GM12878 (cell line): ENCODE measurements at regions not wholly inside any gene's neighbourhood (a gene's known extent, or its start where the extent isn't known, plus 50 kb on each side); places are given as distances from the start of the nearest gene placed in this dataset.

ENCODE experiments used
- ATAC-seq: fragments of 200-7000 bp; cut with Tn5 transposase; 3 replicates; pipeline ENCODE4 v1.9.1; 2020; ENCODE audit warnings: mild to moderate bottlenecking, moderate library complexity
- BruUV-seq: library from RNA; stranded (reverse); fragments of 400-500 nt; replicated peaks from 2 replicates; lab custom pipeline; 2021; lab: Mats Ljungman, UMichigan
- CTCF ChIA-PET: fragments of 300-600 bp; sonication (Branson Sonifier 250); formaldehyde crosslinking; extraction: SDS; loops from one replicate; lab custom pipeline; 2021; ENCODE audit warnings: inconsistent platforms; lab: Yijun Ruan, JAX
- POLR2A ChIA-PET: fragments of 350-600 bp; formaldehyde crosslinking; extraction: SDS; loops from one replicate; lab custom pipeline; 2021; ENCODE audit warnings: inconsistent platforms; lab: Charles Lee
- RAD21 ChIA-PET: fragments of 300-600 bp; sonication (Branson Sonifier 250); formaldehyde crosslinking; loops from one replicate; lab custom pipeline; 2023; ENCODE audit warnings: antibody characterized with exemption; ENCODE audit not compliant: unreplicated experiment; lab: Charles Lee
- SMC1A ChIA-PET: fragments of 300-600 bp; sonication (Branson Sonifier 250); formaldehyde crosslinking; loops from one replicate; lab custom pipeline; 2023; ENCODE audit not compliant: unreplicated experiment, uncharacterized antibody; lab: Charles Lee
- DNase-seq: peaks from one replicate; pipeline ENCODE4 v3.0.0-alpha.2; 2011; ENCODE audit warnings: low read depth, low spot score
- FAIRE-seq: peaks from 3 replicates; lab custom pipeline; 2011; peaks lifted over from hg19 to GRCh38; lab: Jason Lieb, UNC
- H2AFZ ChIP-seq: 2 replicates; pipeline ENCODE4 v1.6.0; 2011; ENCODE audit warnings: low read depth, low read length, control low read depth; ENCODE audit not compliant: control insufficient read depth
- H3K27ac ChIP-seq: 2 replicates; pipeline ENCODE4 v1.5.1; 2011; ENCODE audit warnings: control low read depth; ENCODE audit not compliant: control insufficient read depth, insufficient read depth
- H3K27me3 ChIP-seq, 2 experiments: replicated peaks in 1 of 2; 2 replicates each; pipeline versions ENCODE4 v1.6.0 to v1.6.1; 2011; ENCODE audit warnings: low read length in 1 of 2; ENCODE audit not compliant: control insufficient read depth in 2 of 2, insufficient read depth in 2 of 2
- H3K36me3 ChIP-seq, 2 experiments: 2 replicates each; pipeline ENCODE4 v1.5.1; 2011; ENCODE audit warnings: low read length in 1 of 2; ENCODE audit not compliant: control insufficient read depth in 2 of 2, insufficient read depth in 2 of 2
- H3K4me1 ChIP-seq: 2 replicates; pipeline ENCODE4 v1.6.1; 2011; ENCODE audit warnings: mild to moderate bottlenecking, low read length, moderate library complexity, mixed read lengths; ENCODE audit not compliant: control insufficient read depth, insufficient read depth
- H3K4me2 ChIP-seq: 2 replicates; pipeline ENCODE4 v1.6.0; 2011; ENCODE audit warnings: control low read depth; ENCODE audit not compliant: control insufficient read depth, insufficient read depth
- H3K4me3 ChIP-seq: fragments of 200-600 bp; sonication (generic); 2 replicates; pipeline ENCODE4 v1.5.1; 2016
- H3K79me2 ChIP-seq: 2 replicates; pipeline ENCODE4 v1.6.0; 2011; ENCODE audit warnings: low read length; ENCODE audit not compliant: control insufficient read depth, insufficient read depth
- H3K9ac ChIP-seq: 2 replicates; pipeline ENCODE4 v1.8.0; 2011; ENCODE audit warnings: low read length, control low read depth, mixed read lengths; ENCODE audit not compliant: control insufficient read depth, insufficient read depth
- H3K9me3 ChIP-seq: replicated peaks from 3 replicates; pipeline ENCODE4 v1.5.1; 2011; ENCODE audit warnings: mild to moderate bottlenecking, low read length; ENCODE audit not compliant: control insufficient read depth, insufficient read depth
- H4K20me1 ChIP-seq: 2 replicates; pipeline ENCODE4 v1.6.0; 2011; ENCODE audit not compliant: control insufficient read depth, insufficient read depth
- EED ChIP-seq: sonication (generic); IDR thresholded peaks from 2 replicates; pipeline ENCODE4 v1.6.1; 2016; ENCODE audit warnings: antibody characterized with exemption, low read depth
- ESRRA ChIP-seq: IDR thresholded peaks from 2 replicates; pipeline ENCODE4 v1.6.1; 2012; ENCODE audit warnings: mild to moderate bottlenecking, low read length, improper control_type of control experiment
- IRF5 ChIP-seq: fragments of 450-650 bp; IDR thresholded peaks from 2 replicates; pipeline ENCODE4 v1.6.1; 2017; ENCODE audit warnings: borderline replicate concordance
- TCF7 ChIP-seq: IDR thresholded peaks from 2 replicates; pipeline ENCODE4 v1.6.1; 2014; ENCODE audit warnings: antibody characterized with exemption, borderline replicate concordance
- WGBS: methylation state at CpG from one replicate; pipeline ENCODE4 v1.1.6; 2016; ENCODE audit warnings: low lambda C conversion rate; ENCODE audit not compliant: insufficient replicate concordance, insufficient coverage; ENCODE audit errors: missing lambda C conversion rate; 5-methylcytosine and 5-hydroxymethylcytosine counted together
- in situ Hi-C: fragments of 300-500 bp; cut with MboI; formaldehyde crosslinking; loops from 9 replicates; pipeline ENCODE4 v1.14.3; 2018; ENCODE audit warnings: mixed read lengths
- intact Hi-C: fragments of 100-400 bp; cut with micrococcal nuclease; formaldehyde crosslinking; loops from one replicate; pipeline ENCODE4 v1.14.2; 2022; ENCODE audit not compliant: unreplicated experiment

DNA sequence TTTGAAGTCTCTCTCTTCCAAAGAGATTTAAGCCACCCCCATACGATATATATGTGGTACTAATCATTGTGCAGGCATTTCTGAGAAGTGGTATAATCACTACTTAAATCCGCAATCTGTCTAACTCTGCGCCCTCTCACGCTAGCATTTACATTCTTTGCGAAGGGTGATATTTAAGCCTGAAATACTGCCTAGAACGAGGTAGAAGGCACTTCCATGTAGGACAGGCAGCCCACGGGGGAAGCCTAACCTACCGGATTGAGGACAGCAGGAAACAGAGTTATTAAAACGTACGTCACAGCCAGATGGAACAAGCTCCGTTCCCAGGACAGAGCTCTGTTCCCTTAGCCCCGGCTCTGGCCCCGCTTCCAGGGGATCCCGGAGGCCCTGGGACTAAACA is 59.3 kb upstream of the ECHDC3 start:
- no peak for DNase-seq
- intact Hi-C loops, result loop anchor here (5.0 to 10.0 kb wide), 2 partner anchors 51 to 508 kb away; no protein-coding TSS in a partner anchor
- TF ChIP-seq IRF5 (no peak), EED (0 out of 2 replicates have a peak, but pooled peaks have one; percentile 4), ESRRA (no peak), TCF7 (no peak)
- peak overlapping the region; percentile 100 for H3K27ac ChIP-seq
- RAD21 ChIA-PET, result interaction anchor here (1.0 to 2.8 kb wide), 8 partner anchors 12 to 167 kb away, joined by 3 to 11 read pairs (median 4); no protein-coding TSS in a partner anchor
- ATAC-seq, result no peak
- no peaks in the 10 kb centered on the region for H3K36me3 ChIP-seq
- POLR2A ChIA-PET, result interaction anchor here (1.1 to 2.9 kb wide), 3 partner anchors 27 to 164 kb away, joined by 3 to 12 read pairs (median 3); partner anchors contain the start of gene USP6NL
- peaks cover 60% of the 10 kb centered on the region for H3K4me1 ChIP-seq
- in situ Hi-C loops, result loop anchor here (10.0 kb wide), 1 partner anchor 508 kb away; no protein-coding TSS in a partner anchor
- no peak overlapping the region; the same call in 1 of the 2 replicates for H2AFZ ChIP-seq
- H3K4me3 ChIP-seq, result peak overlapping the region; percentile 58
- CTCF ChIA-PET, result interaction anchor here (0.6 to 2.7 kb wide), 6 partner anchors 10 to 76 kb away, joined by 3 to 10 read pairs (median 6); no protein-coding TSS in a partner anchor
- BruUV-seq, result no TSS peak
- no peaks in the 10 kb centered on the region; the same call in 2 of the 3 replicates for H3K9me3 ChIP-seq
- SMC1A ChIA-PET, result interaction anchor here (0.7 to 6.9 kb wide), 7 partner anchors 10 to 75 kb away, joined by 3 to 57 read pairs (median 3); no protein-coding TSS in a partner anchor
- peak overlapping the region; percentile 97 for H3K4me2 ChIP-seq
- peaks cover 19% of the 10 kb centered on the region for H3K79me2 ChIP-seq
- WGBS, result 87% methylated on average over 14 of the region's 14 CpGs
- no peak for FAIRE-seq
- no peaks in the 10 kb centered on the region for H4K20me1 ChIP-seq
- no peaks in the 10 kb centered on the region for H3K27me3 ChIP-seq
- H3K9ac ChIP-seq, result peak overlapping the region; percentile 98
